HUES48 (cell line): ENCODE measurements at regions not wholly inside any gene's neighbourhood (a gene's known extent, or its start where the extent isn't known, plus 50 kb on each side); places are given as distances from the start of the nearest gene placed in this dataset.

Experiments
- H3K27ac ChIP-seq: one replicate; pipeline ENCODE4 v1.7.0; 2013; ENCODE audit warnings: low read depth, low read length, inconsistent platforms
- H3K27me3 ChIP-seq: 2 replicates; pipeline ENCODE4 v1.6.1; 2013; ENCODE audit warnings: mild to moderate bottlenecking, low read length; ENCODE audit not compliant: control insufficient read depth, insufficient read depth
- H3K36me3 ChIP-seq: 2 replicates; pipeline ENCODE4 v1.6.1; 2013; ENCODE audit warnings: low read length; ENCODE audit not compliant: control insufficient read depth, insufficient read depth
- H3K4me1 ChIP-seq: 2 replicates; pipeline ENCODE4 v1.6.1; 2013; ENCODE audit warnings: mild to moderate bottlenecking, low read length; ENCODE audit not compliant: control insufficient read depth, insufficient read depth
- H3K4me3 ChIP-seq: 2 replicates; pipeline ENCODE4 v1.5.1; 2013; ENCODE audit warnings: mild to moderate bottlenecking, low read depth, low read length
- H3K9ac ChIP-seq: 2 replicates; pipeline ENCODE4 v1.6.1; 2013; ENCODE audit warnings: mild to moderate bottlenecking, low read depth, low read length, moderate library complexity
- H3K9me3 ChIP-seq: 2 replicates; pipeline ENCODE4 v1.6.1; 2013; ENCODE audit warnings: low read length; ENCODE audit not compliant: control insufficient read depth, insufficient read depth

DNA sequence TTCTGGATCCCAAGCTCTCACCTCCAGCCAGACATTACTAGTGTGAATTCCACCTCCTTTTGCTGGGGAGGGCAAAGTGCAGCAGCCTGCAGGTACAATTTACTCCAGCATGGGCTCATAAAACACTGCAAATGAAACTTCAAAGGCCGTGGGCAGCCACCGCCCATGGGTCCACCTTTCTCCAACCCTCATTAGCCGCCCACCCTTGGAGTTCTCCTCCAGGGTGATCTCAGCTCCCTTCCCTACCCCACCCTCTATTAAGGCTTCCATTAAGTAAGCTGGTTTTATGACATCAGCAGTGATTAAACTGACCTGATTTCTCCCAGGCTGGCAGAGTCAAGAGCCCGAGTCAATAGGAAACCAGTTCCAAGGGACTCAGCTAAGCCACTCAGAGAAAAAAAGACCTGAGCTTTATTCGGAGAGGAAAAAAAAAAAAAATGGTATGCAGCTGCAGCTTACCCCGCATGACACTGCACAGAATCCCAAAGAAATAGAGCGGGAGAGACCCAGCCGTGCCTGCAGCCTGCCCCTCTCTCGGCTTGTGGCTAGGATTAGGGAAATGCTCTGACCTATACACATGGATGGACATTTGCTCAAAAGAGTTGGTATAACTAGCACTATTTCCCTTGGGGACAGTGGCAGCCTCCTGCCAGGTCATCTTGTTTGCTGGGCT, 319.6 kb downstream of the PTTG2 start:
- H3K4me1 ChIP-seq: no peaks in the 10 kb centered on the region; the same call in 1 of the 2 replicates
- no peak overlapping the region for H3K9ac ChIP-seq
- no peaks in the 10 kb centered on the region for H3K9me3 ChIP-seq
- no peak overlapping the region for H3K4me3 ChIP-seq
- no peak overlapping the region for H3K27ac ChIP-seq
- no peaks in the 10 kb centered on the region for H3K27me3 ChIP-seq
- H3K36me3 ChIP-seq: no peaks in the 10 kb centered on the region

DNA sequence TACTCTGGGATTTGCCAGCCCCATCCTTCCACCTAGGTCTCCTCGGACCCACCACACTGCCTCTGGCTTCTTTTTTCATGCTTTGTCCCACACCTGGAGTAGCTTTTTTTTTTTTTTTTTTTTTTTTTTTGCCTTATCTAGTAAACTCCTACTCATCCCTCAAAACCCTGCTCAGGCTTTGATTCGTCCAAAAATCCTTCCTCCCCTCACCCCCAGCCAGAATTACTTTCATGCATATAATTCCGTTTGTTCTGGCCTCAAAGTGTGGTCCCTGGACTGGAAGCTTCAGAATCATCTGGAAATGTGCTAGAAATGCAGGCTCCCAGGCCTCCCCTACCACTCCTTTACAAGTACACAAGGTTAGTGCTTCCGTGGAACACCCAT, 320.1 kb downstream of the PTTG2 start:
- Histone ChIP-seq H3K9me3 (no peaks in the 10 kb centered on the region), H3K27me3 (no peaks in the 10 kb centered on the region), H3K4me1 (no peaks in the 10 kb centered on the region; the same call in 1 of the 2 replicates), H3K9ac (no peak overlapping the region), H3K36me3 (no peaks in the 10 kb centered on the region), H3K4me3 (no peak overlapping the region), H3K27ac (no peak overlapping the region)

DNA sequence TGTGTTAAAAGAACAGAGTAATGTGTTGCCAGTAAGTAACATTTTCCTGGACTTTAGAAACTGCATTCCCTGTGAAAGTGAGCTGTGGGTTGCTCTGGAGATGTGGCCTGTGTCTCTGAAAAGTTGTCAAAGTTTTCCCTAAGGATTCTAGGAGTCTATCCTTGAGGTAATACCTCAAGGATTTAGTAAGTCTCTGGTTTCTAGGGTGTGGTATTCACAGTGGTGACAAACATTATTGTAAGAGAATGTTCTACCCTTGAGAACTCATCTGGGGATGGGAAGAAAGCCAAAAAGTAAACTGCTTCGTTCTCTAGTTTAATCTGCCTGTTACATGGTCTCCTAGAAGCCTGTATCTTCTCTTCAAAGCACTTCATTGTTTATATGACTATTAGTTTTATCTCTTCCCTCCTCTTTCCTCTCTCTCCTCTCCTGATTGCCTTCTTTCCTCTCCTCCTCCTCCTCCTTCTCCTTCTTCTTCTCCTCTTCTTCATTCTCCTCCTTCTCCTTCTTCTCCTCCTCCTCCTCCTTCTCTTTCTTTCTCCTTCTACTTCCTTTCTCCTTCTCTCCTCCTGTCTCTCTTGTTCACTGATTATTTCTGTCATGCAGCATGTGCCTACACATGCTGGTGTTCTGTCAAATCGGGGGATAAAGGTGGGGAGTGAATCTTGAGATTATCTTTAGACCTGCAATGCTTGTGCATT, 321.3 kb downstream of the PTTG2 start:
- Histone ChIP-seq H3K9me3 (no peaks in the 10 kb centered on the region), H3K9ac (no peak overlapping the region), H3K4me1 (no peaks in the 10 kb centered on the region; the same call in 1 of the 2 replicates)

DNA sequence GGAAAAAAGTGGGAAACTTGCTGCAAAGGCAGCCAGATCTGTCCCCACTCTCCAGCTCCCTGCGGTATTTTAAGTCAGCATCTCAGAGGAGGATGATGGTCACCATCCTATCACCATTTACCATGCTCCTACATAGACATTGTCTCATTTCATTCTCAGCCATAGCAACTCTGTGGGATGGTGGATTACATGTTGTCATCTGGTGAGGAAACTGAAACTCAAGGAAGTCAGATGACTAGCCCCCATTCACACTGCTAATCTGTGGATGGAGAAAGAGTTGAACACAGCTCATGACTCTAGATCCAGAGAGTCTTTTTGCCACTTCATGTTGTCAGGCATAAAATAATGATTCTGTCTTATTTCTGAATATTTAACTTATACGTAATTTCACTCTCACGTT, 323.5 kb downstream of the PTTG2 start:
- H3K36me3 ChIP-seq: no peaks in the 10 kb centered on the region
- H3K27ac ChIP-seq: no peak overlapping the region
- peaks cover 15% of the 10 kb centered on the region for H3K4me1 ChIP-seq
- no peak overlapping the region for H3K4me3 ChIP-seq
- H3K9me3 ChIP-seq: no peaks in the 10 kb centered on the region
- no peaks in the 10 kb centered on the region for H3K27me3 ChIP-seq
- no peak overlapping the region for H3K9ac ChIP-seq

More for the DNA sequence above, 321.3 kb downstream of the PTTG2 start:
- H3K4me3 ChIP-seq: no peak overlapping the region
- no peak overlapping the region for H3K27ac ChIP-seq
- no peaks in the 10 kb centered on the region for H3K27me3 ChIP-seq
- no peaks in the 10 kb centered on the region for H3K36me3 ChIP-seq

DNA sequence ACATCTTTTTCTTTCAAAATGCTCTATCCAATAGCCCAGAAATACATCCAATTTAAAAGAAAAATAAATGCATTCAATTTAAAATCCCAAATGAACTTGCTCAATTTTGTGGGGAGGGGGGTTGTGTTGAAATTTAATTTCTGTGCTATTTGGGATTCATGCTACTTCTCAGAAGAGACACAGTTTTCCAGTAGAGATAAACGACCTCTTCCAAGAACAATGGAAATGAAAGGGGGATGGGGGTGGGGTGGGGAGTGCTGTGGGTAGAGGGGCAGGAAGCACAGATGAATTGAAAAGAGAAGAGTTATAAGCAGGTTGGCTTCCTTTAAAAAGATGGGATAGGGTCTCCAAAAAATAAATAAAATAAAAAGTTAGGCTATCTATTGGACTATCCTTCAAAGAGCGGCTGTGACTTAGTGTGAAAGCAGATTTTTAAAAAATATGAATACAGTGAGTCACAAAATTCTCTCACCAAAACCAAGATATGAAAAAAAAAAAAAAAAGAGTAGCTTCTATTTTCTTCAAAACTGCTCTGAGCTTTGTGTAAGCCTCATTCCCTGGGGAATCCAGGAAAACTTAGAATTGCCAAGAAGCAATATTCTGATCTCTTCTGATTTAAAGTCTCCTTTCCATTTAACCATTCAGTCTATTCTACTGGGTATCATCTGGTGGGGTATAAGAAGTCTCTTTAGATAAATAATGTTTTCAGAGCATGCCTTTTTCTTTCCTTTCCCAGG, 324.3 kb downstream of the PTTG2 start:
- peaks cover 15% of the 10 kb centered on the region for H3K4me1 ChIP-seq
- H3K27ac ChIP-seq: no peak overlapping the region
- H3K9me3 ChIP-seq: no peaks in the 10 kb centered on the region
- H3K27me3 ChIP-seq: no peaks in the 10 kb centered on the region
- H3K4me3 ChIP-seq: no peak overlapping the region
- H3K9ac ChIP-seq: no peak overlapping the region
- H3K36me3 ChIP-seq: no peaks in the 10 kb centered on the region

DNA sequence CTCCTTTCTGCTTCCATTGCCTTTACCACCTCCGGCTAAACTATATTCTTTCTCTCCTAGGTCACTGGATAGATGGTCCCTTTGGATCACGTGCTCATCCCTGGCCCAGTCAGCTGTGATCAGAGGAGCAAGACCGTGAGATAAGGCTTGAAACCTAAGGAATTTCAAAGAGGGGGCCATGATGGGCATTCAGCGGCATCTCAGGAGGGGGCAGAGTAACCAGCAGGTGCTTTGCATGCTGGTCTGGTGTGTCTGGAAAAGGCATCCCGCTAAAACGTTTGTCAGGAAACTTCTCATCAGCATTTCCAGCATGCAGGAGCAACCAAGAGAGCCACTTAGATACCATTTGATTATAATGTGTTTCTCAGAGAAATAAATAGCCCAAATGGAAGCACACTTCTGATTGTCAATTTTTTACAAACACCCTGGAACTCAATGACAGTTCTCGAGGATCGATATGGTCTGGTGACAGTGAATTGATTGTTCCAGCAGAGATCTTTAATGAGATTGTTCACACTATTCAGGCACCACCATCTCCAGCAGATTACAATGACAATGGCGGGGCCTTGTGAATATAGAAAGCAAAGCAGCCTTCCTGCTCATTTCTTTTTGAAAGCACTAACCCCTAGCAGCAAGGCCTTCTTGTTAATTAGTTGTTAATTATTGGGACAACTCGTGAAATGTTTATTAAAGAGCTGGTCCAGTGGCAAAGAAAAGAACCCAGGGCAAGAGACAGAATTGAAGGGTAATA, 327.1 kb downstream of the PTTG2 start:
- Histone ChIP-seq H3K36me3 (no peaks in the 10 kb centered on the region), H3K27ac (peak overlapping the region; percentile 37), H3K27me3 (no peaks in the 10 kb centered on the region), H3K4me3 (no peak overlapping the region), H3K4me1 (peaks cover 15% of the 10 kb centered on the region), H3K9me3 (no peaks in the 10 kb centered on the region), H3K9ac (no peak overlapping the region)

DNA sequence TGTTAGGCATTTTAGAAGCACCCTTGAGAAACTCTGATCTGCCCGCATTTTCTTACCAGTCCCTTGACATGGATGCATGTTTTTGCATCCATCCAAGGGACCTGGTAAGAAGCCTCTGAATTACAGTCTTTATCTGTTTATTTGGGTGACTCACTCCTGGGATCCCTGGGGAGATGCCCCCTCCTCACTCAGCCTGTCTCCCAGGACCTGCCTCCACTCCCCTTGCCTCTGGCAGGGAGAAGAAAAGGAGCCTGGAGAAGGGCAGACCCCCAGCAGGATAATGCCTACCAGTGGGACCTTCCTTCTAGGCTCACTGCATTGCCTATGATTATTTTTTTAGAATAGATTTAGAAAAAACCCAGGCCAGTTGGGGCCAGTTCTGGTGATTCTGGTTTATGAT, 329.4 kb downstream of the PTTG2 start:
- Histone ChIP-seq H3K27me3 (no peaks in the 10 kb centered on the region), H3K27ac (no peak overlapping the region), H3K9me3 (0 out of 2 replicates have a peak, but pooled peaks cover 7% of the 10 kb centered on the region), H3K4me1 (peaks cover 15% of the 10 kb centered on the region), H3K4me3 (no peak overlapping the region), H3K36me3 (no peaks in the 10 kb centered on the region), H3K9ac (no peak overlapping the region)

DNA sequence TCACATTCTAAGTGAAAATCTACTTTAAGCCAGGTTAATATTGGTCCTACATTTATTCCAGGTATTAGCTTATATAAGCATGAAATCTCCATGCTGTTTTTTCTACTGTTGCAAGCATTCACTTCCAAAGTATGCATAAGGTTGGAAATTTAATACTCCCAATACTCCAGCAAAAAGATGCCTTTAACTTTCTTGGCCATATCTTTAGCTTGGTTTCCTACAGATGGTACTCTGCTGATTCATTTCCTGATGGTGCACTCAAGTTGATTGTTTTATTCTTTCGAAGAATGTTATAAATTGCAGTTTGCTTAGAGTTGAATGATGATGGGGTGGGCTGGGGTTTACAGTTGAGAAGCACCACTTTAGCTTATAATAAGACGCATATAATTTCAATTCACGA, 330.2 kb downstream of the PTTG2 start:
- Histone ChIP-seq H3K27ac (no peak overlapping the region), H3K27me3 (no peaks in the 10 kb centered on the region), H3K9me3 (0 out of 2 replicates have a peak, but pooled peaks cover 7% of the 10 kb centered on the region), H3K4me1 (peaks cover 15% of the 10 kb centered on the region), H3K4me3 (no peak overlapping the region), H3K9ac (no peak overlapping the region), H3K36me3 (no peaks in the 10 kb centered on the region)

DNA sequence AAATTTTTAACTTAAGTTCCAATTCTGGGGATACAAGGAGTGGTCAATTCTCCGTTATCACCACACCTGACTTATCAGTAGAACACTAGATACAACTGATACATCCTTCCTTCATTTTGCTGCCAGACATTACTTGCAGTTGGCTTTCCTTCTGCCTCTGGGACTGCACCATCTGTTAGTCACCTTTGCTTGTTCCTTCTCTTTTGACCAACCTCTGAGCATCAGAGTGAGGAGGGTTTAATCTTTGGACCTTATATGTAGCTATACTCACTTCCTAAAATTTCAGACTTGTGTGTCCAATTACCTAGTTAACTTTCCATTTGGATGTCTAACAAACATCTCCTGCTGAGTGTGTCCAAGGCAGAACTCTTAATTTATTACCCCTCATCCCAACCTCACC, 330.7 kb downstream of the PTTG2 start:
- Histone ChIP-seq H3K9ac (no peak overlapping the region), H3K27ac (no peak overlapping the region), H3K4me1 (peaks cover 15% of the 10 kb centered on the region), H3K27me3 (no peaks in the 10 kb centered on the region), H3K9me3 (0 out of 2 replicates have a peak, but pooled peaks cover 7% of the 10 kb centered on the region), H3K36me3 (no peaks in the 10 kb centered on the region), H3K4me3 (no peak overlapping the region)

DNA sequence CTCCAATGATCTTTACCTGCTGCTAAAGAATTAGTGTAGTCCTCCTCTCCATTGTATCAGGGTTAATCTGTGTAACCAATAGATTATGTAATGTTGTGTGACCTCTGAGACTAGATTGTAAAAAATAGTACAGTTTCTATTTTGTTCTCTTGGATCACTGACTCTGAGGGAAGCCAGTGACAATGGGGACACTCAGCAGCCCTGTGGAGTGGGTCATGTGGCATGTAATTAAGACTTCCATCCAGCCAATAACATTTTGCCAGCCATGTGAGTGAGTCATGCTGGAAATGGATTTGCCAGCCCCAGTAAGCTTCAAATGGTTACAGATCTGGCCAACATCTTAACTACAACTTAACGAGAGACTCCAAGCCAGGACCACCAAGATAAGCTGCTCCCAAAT, 332.3 kb downstream of the PTTG2 start:
- H3K4me1 ChIP-seq: peaks cover 6% of the 10 kb centered on the region
- H3K9me3 ChIP-seq: 0 out of 2 replicates have a peak, but pooled peaks cover 7% of the 10 kb centered on the region
- H3K27ac ChIP-seq: no peak overlapping the region
- no peak overlapping the region for H3K9ac ChIP-seq
- no peaks in the 10 kb centered on the region for H3K27me3 ChIP-seq
- H3K36me3 ChIP-seq: no peaks in the 10 kb centered on the region
- no peak overlapping the region for H3K4me3 ChIP-seq
